Stimulated activated CD4-positive, alpha-beta T cell treated with anti-CD3 and anti-CD28 coated beads, Interleukin-1b, Interleukin-23, amount 100 ng/mL, for 1 hour (primary cell): ENCODE measurements at regions not wholly inside any gene's neighbourhood (a gene's known extent, or its start where the extent isn't known, plus 50 kb on each side); places are given as distances from the start of the nearest gene placed in this dataset.

ENCODE experiments used
- DNase-seq, 2 donors: peaks; one replicate each; pipeline ENCODE4 v3.0.0-alpha.2; 2020; ENCODE audit warnings: low read depth in 2 of 2

- no peak for DNase-seq
Observed at GRCh38 chr1:39085174-39085573, 59.0 kb downstream of the NDUFS5 start.

- no peak for DNase-seq
Observed at GRCh38 chr1:39086386-39086785, 60.2 kb downstream of the NDUFS5 start.

- no peak for DNase-seq
Observed at GRCh38 chr1:39086865-39087409, 60.8 kb downstream of the NDUFS5 start.

- DNase-seq = no peak
Observed at GRCh38 chr1:39087435-39087834, 61.3 kb downstream of the NDUFS5 start.

GRCh38 chr1:39088658-39089057, 62.5 kb downstream of the NDUFS5 start:
- DNase-seq = no peak

GRCh38 chr1:39089931-39090521, 63.9 kb downstream of the NDUFS5 start:
- no peak for DNase-seq

- no peak for DNase-seq
Observed at GRCh38 chr1:39090757-39091380, 64.7 kb downstream of the NDUFS5 start.

GRCh38 chr1:39091845-39092645, 65.9 kb downstream of the NDUFS5 start:
- DNase-seq = peak in 1 of 2 donors; percentile 25

- DNase-seq = no peak
Observed at GRCh38 chr1:39094685-39095084, 68.5 kb downstream of the NDUFS5 start.

GRCh38 chr1:39098546-39099250, 72.5 kb downstream of the NDUFS5 start:
- DNase-seq = peak in 1 of 2 donors; percentile 36

- no peak for DNase-seq
Observed at GRCh38 chr1:39102537-39103327, 76.6 kb downstream of the NDUFS5 start.

- no peak for DNase-seq
Observed at GRCh38 chr1:39103328-39104157, 77.4 kb downstream of the NDUFS5 start.

- DNase-seq = no peak
Observed at GRCh38 chr1:39104158-39105060, 78.3 kb downstream of the NDUFS5 start.

- DNase-seq = peak in 1 of 2 donors; percentile 33
Observed at GRCh38 chr1:39105061-39105840, 79.1 kb downstream of the NDUFS5 start.

- DNase-seq = no peak
Observed at GRCh38 chr1:39105841-39106765, 80.0 kb downstream of the NDUFS5 start.

- no peak for DNase-seq
Observed at GRCh38 chr1:39106801-39107327, 80.7 kb downstream of the NDUFS5 start.
